Left renal cortex interstitium (tissue), 4 donors: ENCODE measurements at regions not wholly inside any gene's neighbourhood (a gene's known extent, or its start where the extent isn't known, plus 50 kb on each side); places are given as distances from the start of the nearest gene placed in this dataset.

ENCODE experiments used
- DNase-seq, 4 donors: peaks; one replicate each; pipeline ENCODE4 v3.0.0-alpha.2; 2013; ENCODE audit warnings: low read depth in 4 of 4, low spot score in 2 of 4, missing footprints in 1 of 4

- no peak for DNase-seq
Observed at GRCh38 chr7:52712938-52713337, 322.5 kb upstream of the POM121L12 start.

- DNase-seq: no peak
Observed at GRCh38 chr7:52711951-52712350, 323.5 kb upstream of the POM121L12 start.

GRCh38 chr7:52708846-52709245 is 326.6 kb upstream of the POM121L12 start:
- DNase-seq: no peak

GRCh38 chr7:52705768-52706167 is 329.7 kb upstream of the POM121L12 start:
- no peak for DNase-seq

GRCh38 chr7:52700349-52700748 is 335.1 kb upstream of the POM121L12 start:
- DNase-seq: no peak

- no peak for DNase-seq
Observed at GRCh38 chr7:52695973-52696595, 339.3 kb upstream of the POM121L12 start.

- no peak for DNase-seq
Observed at GRCh38 chr7:52691257-52691656, 344.2 kb upstream of the POM121L12 start.

GRCh38 chr7:52689912-52690311 is 345.5 kb upstream of the POM121L12 start:
- DNase-seq: no peak

- DNase-seq: no peak
Observed at GRCh38 chr7:52685333-52685732, 350.1 kb upstream of the POM121L12 start.

GRCh38 chr7:52684388-52684787 is 351.0 kb upstream of the POM121L12 start:
- no peak for DNase-seq

GRCh38 chr7:52682993-52683392 is 352.4 kb upstream of the POM121L12 start:
- no peak for DNase-seq

GRCh38 chr7:52670608-52671225 is 364.7 kb upstream of the POM121L12 start:
- DNase-seq: no peak

GRCh38 chr7:52669031-52669430 is 366.4 kb upstream of the POM121L12 start:
- no peak for DNase-seq

GRCh38 chr7:52668435-52668834 is 367.0 kb upstream of the POM121L12 start:
- DNase-seq: no peak

- no peak for DNase-seq
Observed at GRCh38 chr7:52659178-52659577, 376.3 kb upstream of the POM121L12 start.

GRCh38 chr7:52656098-52656497 is 379.3 kb upstream of the POM121L12 start:
- no peak for DNase-seq

GRCh38 chr7:52652621-52653020 is 382.8 kb upstream of the POM121L12 start:
- DNase-seq: no peak

- no peak for DNase-seq
Observed at GRCh38 chr7:52648872-52649271, 386.6 kb upstream of the POM121L12 start.

GRCh38 chr7:52647046-52647445 is 388.4 kb upstream of the POM121L12 start:
- DNase-seq: no peak

- DNase-seq: no peak
Observed at GRCh38 chr7:52639981-52640380, 395.5 kb upstream of the POM121L12 start.

- no peak for DNase-seq
Observed at GRCh38 chr7:52639126-52639525, 396.3 kb upstream of the POM121L12 start.

GRCh38 chr7:52635021-52635420 is 400.4 kb upstream of the POM121L12 start:
- DNase-seq: no peak

- DNase-seq: no peak
Observed at GRCh38 chr7:52620849-52621248, 414.6 kb upstream of the POM121L12 start.
